Neural cell (in vitro differentiated cells): ENCODE measurements at regions not wholly inside any gene's neighbourhood (a gene's known extent, or its start where the extent isn't known, plus 50 kb on each side); places are given as distances from the start of the nearest gene placed in this dataset.

ENCODE experiments used
- EZH2 ChIP-seq: fragments of 200-600, 300-800 bp; shearing (Covaris generic), sonication (generic); IDR thresholded peaks from 2 replicates; pipeline ENCODE4 v1.6.1; 2014; ENCODE audit warnings: antibody characterized with exemption, low read length, borderline replicate concordance, mild to moderate bottlenecking; ENCODE audit not compliant: insufficient read depth, poor library complexity, severe bottlenecking
- POLR2AphosphoS5 ChIP-seq: IDR thresholded peaks from 2 replicates; pipeline ENCODE4 v1.6.1; 2012
- TF ChIP-seq, protein P1 (sequence below): fragments of 450-650 bp; IDR thresholded peaks from 2 replicates; pipeline ENCODE4 v1.5.1; 2014; ENCODE audit warnings: antibody characterized with exemption, mild to moderate bottlenecking, moderate library complexity; ENCODE audit not compliant: poor library complexity, severe bottlenecking

DNA sequence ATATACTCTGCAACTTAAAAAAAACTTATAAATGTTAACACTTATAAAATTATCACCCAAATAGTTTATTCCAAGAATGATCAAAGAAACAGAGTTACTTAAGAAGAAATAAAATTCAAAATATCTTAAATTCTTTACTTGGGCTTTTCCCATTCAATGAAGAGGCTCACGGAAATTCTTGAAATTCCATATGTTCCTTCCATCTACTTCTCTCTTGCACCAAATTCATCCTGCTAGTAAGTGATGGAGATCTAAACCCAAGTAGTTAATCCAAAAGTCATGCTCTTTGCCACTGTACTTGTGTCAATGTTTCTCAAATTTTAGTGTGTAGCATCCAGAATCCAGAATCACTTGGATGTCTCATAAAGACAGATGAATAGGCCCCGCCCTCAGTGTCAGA, 465.9 kb downstream of the TXNL1 start:
- TF ChIP-seq EZH2 (no peak), POLR2AphosphoS5 (no peak)
- TF ChIP-seq, protein P1, sequence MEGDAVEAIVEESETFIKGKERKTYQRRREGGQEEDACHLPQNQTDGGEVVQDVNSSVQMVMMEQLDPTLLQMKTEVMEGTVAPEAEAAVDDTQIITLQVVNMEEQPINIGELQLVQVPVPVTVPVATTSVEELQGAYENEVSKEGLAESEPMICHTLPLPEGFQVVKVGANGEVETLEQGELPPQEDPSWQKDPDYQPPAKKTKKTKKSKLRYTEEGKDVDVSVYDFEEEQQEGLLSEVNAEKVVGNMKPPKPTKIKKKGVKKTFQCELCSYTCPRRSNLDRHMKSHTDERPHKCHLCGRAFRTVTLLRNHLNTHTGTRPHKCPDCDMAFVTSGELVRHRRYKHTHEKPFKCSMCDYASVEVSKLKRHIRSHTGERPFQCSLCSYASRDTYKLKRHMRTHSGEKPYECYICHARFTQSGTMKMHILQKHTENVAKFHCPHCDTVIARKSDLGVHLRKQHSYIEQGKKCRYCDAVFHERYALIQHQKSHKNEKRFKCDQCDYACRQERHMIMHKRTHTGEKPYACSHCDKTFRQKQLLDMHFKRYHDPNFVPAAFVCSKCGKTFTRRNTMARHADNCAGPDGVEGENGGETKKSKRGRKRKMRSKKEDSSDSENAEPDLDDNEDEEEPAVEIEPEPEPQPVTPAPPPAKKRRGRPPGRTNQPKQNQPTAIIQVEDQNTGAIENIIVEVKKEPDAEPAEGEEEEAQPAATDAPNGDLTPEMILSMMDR = no peak
